ENCODE measurements at regions not wholly inside any gene's neighbourhood (a gene's known extent, or its start where the extent isn't known, plus 50 kb on each side); places are given as distances from the start of the nearest gene placed in this dataset.

DNA sequence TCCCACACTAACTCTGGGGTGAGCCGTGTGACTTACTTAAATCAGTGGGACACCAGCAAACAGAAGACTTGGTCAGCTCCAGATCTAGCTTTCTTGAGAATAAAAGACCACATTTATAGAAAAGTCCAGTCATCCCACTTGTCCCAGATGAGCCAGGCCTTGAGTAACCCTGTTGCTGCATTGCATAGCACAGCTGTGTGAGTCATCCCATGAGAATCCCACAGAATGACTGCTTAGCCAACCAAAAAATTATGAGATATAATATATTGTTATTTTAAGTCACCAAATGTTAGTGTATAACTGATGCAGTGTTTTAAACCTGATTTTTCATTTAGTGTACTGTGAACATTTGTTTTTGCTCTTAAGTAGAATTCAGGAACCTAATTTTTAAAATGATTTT lies 94.2 kb upstream of the FSHR start:
- no peak for DNase-seq

DNA sequence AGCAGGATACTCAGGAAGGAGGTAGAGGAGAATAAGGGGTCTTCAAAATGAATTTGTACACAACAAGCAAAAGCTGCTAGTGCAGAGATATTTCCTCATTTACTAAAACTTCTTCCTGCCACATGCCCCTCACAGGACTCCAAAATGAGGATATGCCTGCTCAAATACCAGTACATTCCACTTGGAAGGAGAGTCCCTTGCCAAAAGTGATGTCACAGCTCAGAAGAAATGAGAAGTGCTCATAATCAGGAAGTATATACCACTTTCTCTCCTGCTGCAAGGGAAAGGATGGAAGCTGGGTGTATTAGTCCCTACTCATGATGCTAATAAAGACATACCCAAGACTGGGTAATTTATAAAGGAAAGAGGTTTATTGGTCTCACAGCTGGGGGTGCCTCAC lies 87.7 kb upstream of the FSHR start:
- DNase-seq = no peak

DNA sequence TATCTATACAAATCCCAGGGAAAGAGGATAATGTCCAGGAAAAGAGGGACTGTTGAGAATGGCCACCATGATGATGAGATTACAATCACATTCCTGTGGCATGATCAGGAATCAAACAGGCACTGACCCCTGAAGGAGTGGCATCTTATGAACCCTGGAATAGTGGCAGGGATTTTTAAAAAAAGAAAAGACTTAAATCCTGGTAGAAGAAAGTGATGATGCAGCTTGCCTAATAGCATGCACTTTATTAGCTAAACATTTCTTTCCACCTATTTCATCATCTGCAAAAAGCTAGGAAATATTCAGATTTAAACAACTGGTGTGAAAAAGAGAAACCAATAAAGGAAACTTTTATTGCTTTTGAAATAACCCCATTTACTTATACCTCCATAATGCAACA lies 87.2 kb upstream of the FSHR start:
- no peak for DNase-seq

DNA sequence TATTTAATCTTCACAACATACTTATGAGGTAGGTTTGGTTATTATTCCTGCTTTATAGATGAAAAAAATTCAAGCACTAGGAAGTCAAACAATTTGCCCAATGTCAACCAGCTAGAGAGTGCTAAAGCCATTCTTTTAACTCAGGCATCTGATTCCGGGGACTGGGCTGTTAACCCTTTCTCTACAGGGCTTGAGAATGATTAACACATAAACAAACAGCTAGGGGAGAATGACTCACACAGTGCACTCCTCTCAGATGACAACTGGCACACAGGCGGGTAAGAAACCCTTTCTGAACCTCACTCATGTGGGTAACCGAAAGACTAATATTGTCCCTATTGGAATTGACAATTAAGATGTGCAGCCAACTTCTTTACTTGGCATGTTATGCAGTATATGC lies 86.3 kb upstream of the FSHR start:
- DNase-seq = no peak

DNA sequence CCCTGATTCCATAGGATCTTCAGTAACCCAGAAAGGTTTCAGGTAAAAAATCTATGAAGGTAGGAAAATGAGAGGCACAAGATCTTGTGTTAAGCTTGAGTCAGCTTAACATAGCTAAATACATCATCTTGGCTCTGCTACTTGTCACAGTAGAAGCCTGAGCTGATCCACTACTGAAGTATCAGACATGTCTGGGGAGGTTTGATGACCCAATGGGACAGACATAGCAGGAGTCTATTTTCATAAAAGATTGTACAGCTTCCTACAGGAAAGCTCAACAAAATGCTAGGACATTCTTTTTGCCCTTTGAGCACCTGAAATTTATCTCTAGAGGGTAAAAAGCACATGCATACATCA lies 84.3 kb upstream of the FSHR start:
- no peak for DNase-seq

DNA sequence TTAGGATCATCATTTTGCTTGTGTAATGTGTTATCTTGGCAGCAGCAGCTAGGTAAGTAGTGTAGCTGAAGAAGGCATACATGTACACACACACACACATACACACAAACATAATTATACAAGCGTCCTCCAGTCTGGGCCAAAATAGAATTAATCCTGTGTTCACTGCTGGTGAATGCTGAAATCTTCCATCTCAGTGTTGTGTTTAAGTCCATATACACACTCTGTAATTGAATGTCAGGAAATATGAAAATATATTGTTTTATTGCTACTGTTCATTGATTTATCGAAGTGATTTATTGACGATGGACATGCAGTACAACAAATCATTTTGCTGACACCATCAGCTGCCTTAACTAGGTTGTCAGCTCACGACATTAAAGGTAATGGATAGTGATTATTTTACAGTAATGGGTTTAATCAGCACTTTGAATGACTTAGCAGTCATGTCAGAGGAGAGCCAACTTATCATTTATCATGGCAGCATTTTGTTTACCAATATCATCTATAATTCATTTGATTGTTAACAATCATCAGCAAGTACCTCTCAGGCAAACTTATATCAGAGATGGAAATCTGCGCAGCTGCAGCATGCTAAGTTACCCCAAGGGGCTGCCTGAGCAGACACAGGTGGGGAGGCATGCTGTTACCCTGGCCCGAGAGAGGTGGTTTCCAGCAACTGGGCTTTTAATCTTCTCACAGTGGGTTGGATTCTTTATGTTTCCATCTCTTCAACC lies 83.7 kb upstream of the FSHR start:
- peak; percentile 1 for DNase-seq

DNA sequence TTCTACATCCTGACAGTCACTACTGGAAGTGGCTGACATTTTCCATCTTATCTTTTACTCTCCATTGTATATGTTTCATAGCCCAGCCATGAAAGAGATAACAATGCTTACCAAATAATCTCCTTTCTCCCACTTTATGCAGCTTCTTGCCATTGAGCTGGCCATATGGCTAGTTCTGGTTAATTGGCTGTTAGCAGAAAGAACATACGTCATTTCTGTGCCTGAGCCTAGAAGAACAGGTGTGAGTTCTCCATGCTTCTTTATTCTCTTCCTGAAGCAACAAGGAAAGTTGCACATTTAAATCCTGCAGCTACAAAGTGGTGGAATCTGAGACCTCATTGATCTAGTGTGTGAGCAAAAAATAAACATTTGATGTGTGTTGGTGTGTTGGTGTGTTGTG lies 82.0 kb upstream of the FSHR start:
- DNase-seq = no peak

DNA sequence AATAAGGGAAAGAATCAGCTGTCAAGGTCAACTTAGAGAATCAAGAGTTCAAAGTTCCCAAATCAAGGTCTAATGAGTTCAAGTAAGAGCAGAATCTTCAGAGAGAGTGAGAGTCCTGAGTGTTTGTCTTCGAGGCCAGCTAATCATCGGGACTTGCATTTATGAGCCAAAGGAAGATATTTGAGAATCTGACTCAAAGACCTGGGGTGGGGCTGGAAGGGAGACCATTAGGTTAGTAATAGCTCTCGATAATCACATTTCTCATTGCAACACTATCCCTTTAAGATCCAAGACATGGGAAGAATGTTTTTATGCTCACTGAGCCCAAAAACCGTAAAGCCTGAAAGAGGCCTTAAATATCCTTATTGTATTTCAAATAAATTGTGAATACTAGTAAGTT lies 72.0 kb upstream of the FSHR start:
- DNase-seq = no peak

DNA sequence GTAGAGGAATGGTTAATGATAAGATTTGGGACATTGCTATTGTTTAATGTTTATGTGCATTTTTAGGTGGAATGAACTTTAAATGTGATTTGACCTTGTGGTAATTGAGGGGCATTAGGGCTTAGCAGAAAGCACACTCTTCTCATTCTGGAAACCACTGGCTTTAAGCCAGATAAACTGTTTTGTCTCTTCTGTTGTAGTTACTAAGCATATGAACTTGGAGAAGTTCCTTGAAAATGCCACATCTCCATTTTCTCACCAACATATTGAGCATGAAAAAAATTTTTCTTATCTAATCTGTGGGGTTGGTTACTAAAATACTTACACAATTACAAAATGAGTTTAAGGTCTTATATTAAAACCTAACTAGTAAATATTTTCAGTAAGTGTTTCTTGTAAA lies 70.8 kb upstream of the FSHR start:
- DNase-seq = no peak

DNA sequence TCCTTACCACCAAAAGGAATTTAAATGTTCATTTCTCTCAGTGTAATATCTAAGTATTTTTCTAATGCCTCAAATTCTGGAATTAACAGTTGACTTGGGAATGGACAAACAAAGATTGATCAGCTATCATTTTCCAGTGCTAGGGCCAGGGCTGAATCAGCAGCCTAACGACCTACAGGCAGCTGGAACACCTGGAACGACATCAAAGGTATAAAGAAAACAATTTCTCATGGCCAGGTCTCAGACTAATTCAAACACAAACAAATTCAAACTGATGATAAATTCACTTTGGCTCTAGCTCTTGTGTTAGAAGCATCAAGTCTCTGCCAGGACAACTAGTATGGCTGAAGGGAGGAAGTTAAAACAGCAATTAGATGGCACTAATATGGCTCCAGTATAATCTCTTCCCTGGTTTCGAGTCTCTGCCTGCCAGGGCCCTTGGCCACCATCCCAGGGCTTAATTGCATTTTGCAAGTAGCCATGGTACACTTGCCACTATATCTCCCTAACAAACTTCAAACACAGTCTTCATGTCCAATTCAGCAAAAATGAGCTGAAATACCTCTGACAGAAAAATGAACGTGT lies 70.2 kb upstream of the FSHR start:
- DNase-seq = no peak

DNA sequence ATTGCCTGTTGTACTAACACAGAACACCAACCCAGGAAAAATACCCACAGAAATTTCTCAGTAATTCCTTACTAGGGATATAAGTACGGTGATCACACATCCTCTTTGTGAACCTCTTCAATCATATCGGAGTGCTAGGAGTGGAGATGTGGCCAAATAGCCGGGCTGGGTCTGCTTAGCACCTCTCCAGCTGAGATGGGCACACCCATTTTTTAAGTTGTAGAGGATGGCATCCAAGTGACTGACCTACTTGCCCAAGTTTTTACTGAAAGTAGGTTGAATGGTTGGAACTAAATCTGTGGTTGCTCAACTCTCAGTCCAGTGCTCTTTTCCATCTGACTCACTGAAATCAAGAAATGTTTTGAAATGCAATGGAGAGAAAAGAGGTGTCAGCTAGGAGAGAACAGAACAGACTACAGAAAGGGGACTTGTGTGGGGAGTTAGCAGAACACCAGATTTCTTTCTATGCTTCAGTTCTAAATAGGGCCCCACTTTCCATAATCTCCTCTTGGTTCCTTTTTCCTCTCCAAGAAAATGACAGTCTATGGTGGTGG lies 68.7 kb upstream of the FSHR start:
- DNase-seq = no peak

DNA sequence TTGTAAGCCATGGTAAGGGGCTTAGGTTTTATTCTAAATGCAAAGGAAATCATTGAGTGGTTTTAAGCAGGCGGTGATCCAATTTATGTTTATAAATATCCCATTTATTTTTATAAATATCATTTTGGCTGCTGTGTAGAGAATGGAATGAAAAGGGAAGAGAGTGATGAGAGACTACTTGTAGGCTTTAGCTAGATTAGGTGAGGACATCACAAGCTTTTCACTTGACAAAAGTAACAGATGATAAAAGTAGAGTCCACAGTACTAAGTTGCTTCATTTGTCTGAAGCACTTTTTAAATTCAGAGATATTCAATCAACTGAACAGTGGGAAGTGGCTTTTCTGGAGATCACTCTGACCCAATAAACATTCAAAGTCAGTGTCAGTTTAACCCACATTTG lies 65.4 kb upstream of the FSHR start:
- no peak for DNase-seq

DNA sequence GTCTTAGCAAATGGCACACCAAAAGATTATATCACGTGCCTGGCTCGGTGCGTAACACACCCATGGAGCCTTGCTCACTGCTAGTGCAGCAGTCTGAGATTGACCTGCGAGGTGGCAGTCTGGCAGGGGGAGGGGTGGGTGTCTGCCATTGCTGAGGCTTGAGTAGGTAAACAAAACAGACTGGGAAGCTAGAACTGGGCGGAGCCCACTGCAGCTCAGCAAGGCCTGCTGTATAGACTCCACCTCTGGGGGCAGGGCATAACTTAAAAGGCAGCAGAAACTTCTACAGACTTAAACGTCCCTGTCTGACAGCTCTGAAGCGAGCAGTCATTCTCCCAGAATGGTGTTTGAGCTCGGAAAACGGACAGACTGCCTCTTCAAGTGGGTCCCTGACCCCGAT lies 55.9 kb upstream of the FSHR start:
- peak; percentile 11 for DNase-seq

DNA sequence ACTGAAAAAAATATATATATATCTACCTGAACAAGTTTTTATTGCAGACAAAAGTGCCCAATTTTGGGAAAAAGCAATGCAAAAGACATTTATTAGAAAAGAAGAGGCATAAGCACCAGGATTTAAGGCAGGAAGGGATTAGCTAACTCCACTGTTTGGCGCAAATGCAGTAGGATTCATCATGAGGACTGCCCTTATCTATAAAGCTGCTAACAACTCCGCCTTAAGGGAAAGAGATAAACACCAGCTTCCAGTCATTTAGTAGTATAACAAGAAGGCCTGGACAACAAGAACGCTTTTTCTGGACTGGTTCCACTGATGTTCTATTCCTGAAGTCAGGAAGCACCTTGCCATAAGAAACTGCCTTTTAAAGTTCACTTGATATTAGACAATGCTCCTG lies 52.9 kb upstream of the FSHR start:
- no peak for DNase-seq
